Neural progenitor cell (in vitro differentiated cells): ENCODE measurements at regions not wholly inside any gene's neighbourhood (a gene's known extent, or its start where the extent isn't known, plus 50 kb on each side); places are given as distances from the start of the nearest gene placed in this dataset.

Experiments
- DNase-seq: peaks from one replicate; pipeline ENCODE4 v3.0.0-alpha.2; 2016; ENCODE audit warnings: low spot score
- H2AFZ ChIP-seq: fragments of 200-600 bp; sonication (generic); replicated peaks from 2 replicates; pipeline ENCODE4 v1.6.1; 2016; ENCODE audit warnings: antibody characterized with exemption
- H3F3A ChIP-seq: fragments of 200-600 bp; sonication (generic); 2 replicates; pipeline ENCODE4 v1.6.1; 2016; ENCODE audit warnings: antibody characterized with exemption, low read depth
- H3K27ac ChIP-seq: fragments of 200-600 bp; sonication (generic); 2 replicates; pipeline ENCODE4 v1.5.1; 2016; ENCODE audit warnings: mild to moderate bottlenecking
- H3K27me3 ChIP-seq: fragments of 200-600 bp; sonication (generic); 2 replicates; pipeline ENCODE4 v1.6.1; 2016; ENCODE audit warnings: mild to moderate bottlenecking, moderate library complexity
- H3K36me3 ChIP-seq: fragments of 200-600 bp; sonication (generic); 2 replicates; pipeline ENCODE4 v1.5.1; 2016
- H3K4me1 ChIP-seq: fragments of 200-600 bp; sonication (generic); 2 replicates; pipeline ENCODE4 v1.6.1; 2016; ENCODE audit warnings: mixed run types
- H3K4me2 ChIP-seq: fragments of 200-600 bp; sonication (generic); 2 replicates; pipeline ENCODE4 v1.6.1; 2016
- H3K4me3 ChIP-seq: fragments of 200-600 bp; sonication (generic); 2 replicates; pipeline ENCODE4 v1.5.1; 2016
- H3K79me2 ChIP-seq: fragments of 200-600 bp; sonication (generic); 2 replicates; pipeline ENCODE4 v1.6.1; 2016; ENCODE audit warnings: low read depth
- H3K9ac ChIP-seq: fragments of 200-600 bp; sonication (generic); 2 replicates; pipeline ENCODE4 v1.6.1; 2016
- H3K9me3 ChIP-seq: fragments of 200-600 bp; sonication (generic); 2 replicates; pipeline ENCODE4 v1.5.1; 2016; ENCODE audit warnings: low read depth
- H4K20me1 ChIP-seq: fragments of 200-600 bp; sonication (generic); 2 replicates; pipeline ENCODE4 v1.6.1; 2016; ENCODE audit warnings: low read depth
- H3K27ac Mint-ChIP-seq: 3 replicates; pipeline ENCODE4 v1.8.0; 2021; ENCODE audit warnings: mixed read lengths
- H3K27me3 Mint-ChIP-seq: 2 replicates; pipeline ENCODE4 v1.8.0; 2022; ENCODE audit warnings: low read depth, mild to moderate bottlenecking, inconsistent platforms, moderate library complexity, mixed read lengths; ENCODE audit not compliant: insufficient read depth
- H3K36me3 Mint-ChIP-seq: 3 replicates; pipeline ENCODE4 v1.8.0; 2021; ENCODE audit warnings: mixed read lengths
- H3K4me1 Mint-ChIP-seq: 3 replicates; pipeline ENCODE4 v1.8.0; 2021; ENCODE audit warnings: mixed read lengths
- H3K4me3 Mint-ChIP-seq: 3 replicates; pipeline ENCODE4 v1.8.0; 2021; ENCODE audit warnings: mild to moderate bottlenecking, moderate library complexity, mixed read lengths
- H3K9me3 Mint-ChIP-seq: 3 replicates; pipeline ENCODE4 v1.8.0; 2020; ENCODE audit warnings: mixed read lengths
- CTCF ChIP-seq: fragments of 200-600 bp; sonication (generic); IDR thresholded peaks from 2 replicates; pipeline ENCODE4 v1.5.1; 2017; ENCODE audit warnings: antibody characterized with exemption, mild to moderate bottlenecking
- EZH2 ChIP-seq: fragments of 200-600 bp; sonication (generic); IDR thresholded peaks from 2 replicates; pipeline ENCODE4 v1.6.1; 2017; ENCODE audit warnings: antibody characterized with exemption, mild to moderate bottlenecking, moderate library complexity
- EZH2phosphoT487 ChIP-seq: fragments of 200-600 bp; sonication (generic); IDR thresholded peaks from 2 replicates; pipeline ENCODE4 v1.6.1; 2017; ENCODE audit warnings: antibody characterized with exemption

- Histone ChIP-seq H3K4me1 (no peaks in the 10 kb centered on the region), H4K20me1 (no peaks in the 10 kb centered on the region), H3K9me3 (no peaks in the 10 kb centered on the region), H3K27ac (no peak overlapping the region), H3K9ac (no peak overlapping the region), H3K27me3 (no peaks in the 10 kb centered on the region), H3K4me3 (no peak overlapping the region), H3K79me2 (no peaks in the 10 kb centered on the region), H3K4me2 (no peak overlapping the region), H2AFZ (no peak overlapping the region), H3F3A (no peaks in the 10 kb centered on the region), H3K36me3 (no peaks in the 10 kb centered on the region)
- DNase-seq, result no peak
- TF ChIP-seq EZH2, result no peak
- TF ChIP-seq CTCF, result no peak
- TF ChIP-seq EZH2phosphoT487, result no peak
- peaks cover 7% of the 10 kb centered on the region for H3K9me3 Mint-ChIP-seq
- H3K36me3 Mint-ChIP-seq, result no peaks in the 10 kb centered on the region
- no peak overlapping the region for H3K4me3 Mint-ChIP-seq
- no peak overlapping the region for H3K27ac Mint-ChIP-seq
- H3K4me1 Mint-ChIP-seq, result no peaks in the 10 kb centered on the region
- H3K27me3 Mint-ChIP-seq, result peaks cover 3% of the 10 kb centered on the region
Measured at GRCh38 chr4:189502841-189503435, 437.7 kb upstream of the FRG1 start.

DNA sequence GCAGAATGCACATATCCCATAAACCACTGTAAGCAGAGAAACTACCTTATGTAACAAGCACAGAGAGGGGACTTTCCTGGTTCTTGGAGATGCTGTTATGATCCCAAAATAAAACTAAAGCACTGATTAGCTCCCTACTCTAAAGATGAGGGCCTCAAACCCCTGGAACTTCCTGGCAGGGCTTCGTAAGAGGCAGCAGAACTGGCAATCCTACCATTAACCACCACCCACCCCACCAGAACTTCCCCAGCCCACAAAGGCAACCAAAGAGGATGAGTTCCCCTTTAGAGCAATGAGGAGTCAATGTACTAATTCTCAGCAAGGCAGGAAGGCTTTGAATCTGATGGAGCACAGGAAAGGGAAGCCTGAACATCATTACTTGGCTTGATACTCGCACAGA is 436.5 kb upstream of the FRG1 start:
- Histone ChIP-seq H3K27ac (no peak overlapping the region), H3K4me2 (no peak overlapping the region), H3K4me1 (no peaks in the 10 kb centered on the region), H2AFZ (no peak overlapping the region), H3K27me3 (no peaks in the 10 kb centered on the region), H3K79me2 (no peaks in the 10 kb centered on the region), H3K9ac (no peak overlapping the region), H3K36me3 (no peaks in the 10 kb centered on the region), H3K4me3 (no peak overlapping the region), H3F3A (no peaks in the 10 kb centered on the region), H4K20me1 (no peaks in the 10 kb centered on the region), H3K9me3 (no peaks in the 10 kb centered on the region)
- Mint-ChIP-seq H3K27ac (no peak overlapping the region), H3K4me3 (no peak overlapping the region), H3K27me3 (peaks cover 3% of the 10 kb centered on the region), H3K9me3 (peaks cover 7% of the 10 kb centered on the region), H3K36me3 (no peaks in the 10 kb centered on the region), H3K4me1 (no peaks in the 10 kb centered on the region)
- DNase-seq, result no peak
- TF ChIP-seq EZH2phosphoT487 (no peak), EZH2 (no peak), CTCF (no peak)

GRCh38 chr4:189505380-189505779 is 435.3 kb upstream of the FRG1 start:
- Histone ChIP-seq H3K4me2 (no peak overlapping the region), H3K4me1 (no peaks in the 10 kb centered on the region), H3K4me3 (no peak overlapping the region), H3K79me2 (no peaks in the 10 kb centered on the region), H2AFZ (no peak overlapping the region), H3K27me3 (no peaks in the 10 kb centered on the region), H3K36me3 (no peaks in the 10 kb centered on the region), H3K9me3 (no peaks in the 10 kb centered on the region), H3F3A (no peaks in the 10 kb centered on the region), H3K9ac (no peak overlapping the region), H3K27ac (no peak overlapping the region), H4K20me1 (no peaks in the 10 kb centered on the region)
- no peak for TF ChIP-seq EZH2phosphoT487
- TF ChIP-seq EZH2, result no peak
- TF ChIP-seq CTCF, result no peak
- Mint-ChIP-seq H3K36me3 (no peaks in the 10 kb centered on the region), H3K9me3 (peaks cover 7% of the 10 kb centered on the region), H3K4me3 (no peak overlapping the region), H3K27ac (no peak overlapping the region), H3K27me3 (peaks cover 3% of the 10 kb centered on the region), H3K4me1 (no peaks in the 10 kb centered on the region)
- no peak for DNase-seq
